ENCODE measurements at regions not wholly inside any gene's neighbourhood (a gene's known extent, or its start where the extent isn't known, plus 50 kb on each side); places are given as distances from the start of the nearest gene placed in this dataset.

DNA sequence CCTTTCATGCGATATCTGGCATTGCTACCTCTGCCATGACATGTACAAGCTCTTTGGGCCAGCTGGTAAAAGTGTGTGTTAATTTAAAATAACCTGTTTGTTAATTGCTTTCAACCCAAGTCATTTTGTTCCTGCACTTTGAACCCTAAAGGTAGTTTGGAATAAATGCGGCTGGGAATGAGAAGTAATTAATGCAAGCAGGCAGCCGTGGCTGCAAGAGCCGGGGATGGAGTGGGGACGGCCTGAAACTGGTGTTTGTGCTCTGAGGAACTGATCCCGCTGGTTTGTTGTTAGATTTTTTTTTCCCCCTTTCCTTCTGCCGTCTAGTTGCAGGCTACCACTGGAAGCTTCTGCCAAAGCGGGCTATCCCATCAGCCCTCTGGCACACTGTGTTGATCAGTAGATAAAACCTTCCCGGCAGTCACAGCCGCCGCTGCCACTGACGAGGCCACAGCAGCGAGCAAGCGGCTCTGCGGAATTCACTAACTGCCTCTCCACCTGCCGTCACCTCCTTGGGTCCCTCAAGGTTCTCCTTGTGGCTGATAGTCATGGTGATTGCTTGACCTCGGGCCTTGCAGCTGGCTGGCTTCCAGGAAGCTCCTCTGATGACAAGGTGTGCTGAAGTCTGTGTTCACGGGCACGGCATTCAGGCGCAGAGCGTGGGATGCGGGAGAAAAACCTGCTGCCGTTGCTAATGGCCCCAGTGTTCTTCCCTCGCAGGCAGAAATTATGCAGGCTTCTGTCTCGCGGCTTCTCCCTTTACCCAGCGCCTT lies 315.9 kb downstream of the TFAP2A start:
- no peak for TF ChIP-seq POLR2A (IDR thresholded peaks at IDR 0.05)
- TF ChIP-seq, protein P1, sequence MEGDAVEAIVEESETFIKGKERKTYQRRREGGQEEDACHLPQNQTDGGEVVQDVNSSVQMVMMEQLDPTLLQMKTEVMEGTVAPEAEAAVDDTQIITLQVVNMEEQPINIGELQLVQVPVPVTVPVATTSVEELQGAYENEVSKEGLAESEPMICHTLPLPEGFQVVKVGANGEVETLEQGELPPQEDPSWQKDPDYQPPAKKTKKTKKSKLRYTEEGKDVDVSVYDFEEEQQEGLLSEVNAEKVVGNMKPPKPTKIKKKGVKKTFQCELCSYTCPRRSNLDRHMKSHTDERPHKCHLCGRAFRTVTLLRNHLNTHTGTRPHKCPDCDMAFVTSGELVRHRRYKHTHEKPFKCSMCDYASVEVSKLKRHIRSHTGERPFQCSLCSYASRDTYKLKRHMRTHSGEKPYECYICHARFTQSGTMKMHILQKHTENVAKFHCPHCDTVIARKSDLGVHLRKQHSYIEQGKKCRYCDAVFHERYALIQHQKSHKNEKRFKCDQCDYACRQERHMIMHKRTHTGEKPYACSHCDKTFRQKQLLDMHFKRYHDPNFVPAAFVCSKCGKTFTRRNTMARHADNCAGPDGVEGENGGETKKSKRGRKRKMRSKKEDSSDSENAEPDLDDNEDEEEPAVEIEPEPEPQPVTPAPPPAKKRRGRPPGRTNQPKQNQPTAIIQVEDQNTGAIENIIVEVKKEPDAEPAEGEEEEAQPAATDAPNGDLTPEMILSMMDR (IDR thresholded peaks at IDR 0.05): no peak
- no peaks in the 10 kb centered on the region for H3K27me3 ChIP-seq
- H3K9me3 ChIP-seq (replicated peaks in 1 of 3): no peaks in the 10 kb centered on the region
- no peak overlapping the region for H3K4me3 ChIP-seq
- no peaks in the 10 kb centered on the region for H3K4me1 ChIP-seq (replicated peaks in 1 of 2)
- H3K27ac ChIP-seq: no peak overlapping the region
- intact Hi-C loops (cut with DNase I): no loop called here
- peak; percentile 14 to 67 (median 22) for DNase-seq
- 27 to 58% (median 48%) methylated on average over 26 to 27 of the region's 27 CpGs for WGBS, 4 donors
- no peaks in the 10 kb centered on the region for H3K36me3 ChIP-seq (replicated peaks in 1 of 2)

DNA sequence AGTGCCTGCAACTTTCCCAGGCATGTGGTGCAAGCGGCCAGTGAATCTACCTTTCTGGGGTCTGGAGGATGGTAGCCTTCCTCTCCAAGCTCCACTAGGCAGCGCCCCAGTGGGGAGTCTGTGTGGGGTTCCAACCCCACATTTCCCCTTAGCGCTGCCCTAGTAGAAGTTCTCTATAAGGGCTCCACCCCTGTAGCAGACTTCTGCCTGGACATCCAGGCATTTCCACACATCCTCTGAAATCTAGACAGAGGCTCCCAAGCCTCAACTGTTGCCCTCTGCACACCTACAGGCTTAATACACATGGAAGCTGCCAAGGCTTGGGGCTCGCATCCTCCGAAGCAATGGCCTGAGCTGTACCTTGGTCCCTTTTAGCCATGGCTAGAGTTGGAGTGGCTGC lies 321.6 kb downstream of the TFAP2A start:
- intact Hi-C loops (cut with DNase I): no loop called here
- no peak for DNase-seq
- no peak overlapping the region for H3K27ac ChIP-seq
- H3K4me3 ChIP-seq: no peak overlapping the region
- TF ChIP-seq, protein P1 (IDR thresholded peaks at IDR 0.05): no peak
- no peak for TF ChIP-seq POLR2A (IDR thresholded peaks at IDR 0.05)
- no peaks in the 10 kb centered on the region for H3K36me3 ChIP-seq (replicated peaks in 1 of 2)
- H3K9me3 ChIP-seq (replicated peaks in 1 of 3): no peaks in the 10 kb centered on the region
- WGBS, 4 donors: 83 to 91% (median 86%) methylated on average over 4 to 5 of the region's 5 CpGs
- H3K27me3 ChIP-seq: no peaks in the 10 kb centered on the region
- no peaks in the 10 kb centered on the region for H3K4me1 ChIP-seq (replicated peaks in 1 of 2)

DNA sequence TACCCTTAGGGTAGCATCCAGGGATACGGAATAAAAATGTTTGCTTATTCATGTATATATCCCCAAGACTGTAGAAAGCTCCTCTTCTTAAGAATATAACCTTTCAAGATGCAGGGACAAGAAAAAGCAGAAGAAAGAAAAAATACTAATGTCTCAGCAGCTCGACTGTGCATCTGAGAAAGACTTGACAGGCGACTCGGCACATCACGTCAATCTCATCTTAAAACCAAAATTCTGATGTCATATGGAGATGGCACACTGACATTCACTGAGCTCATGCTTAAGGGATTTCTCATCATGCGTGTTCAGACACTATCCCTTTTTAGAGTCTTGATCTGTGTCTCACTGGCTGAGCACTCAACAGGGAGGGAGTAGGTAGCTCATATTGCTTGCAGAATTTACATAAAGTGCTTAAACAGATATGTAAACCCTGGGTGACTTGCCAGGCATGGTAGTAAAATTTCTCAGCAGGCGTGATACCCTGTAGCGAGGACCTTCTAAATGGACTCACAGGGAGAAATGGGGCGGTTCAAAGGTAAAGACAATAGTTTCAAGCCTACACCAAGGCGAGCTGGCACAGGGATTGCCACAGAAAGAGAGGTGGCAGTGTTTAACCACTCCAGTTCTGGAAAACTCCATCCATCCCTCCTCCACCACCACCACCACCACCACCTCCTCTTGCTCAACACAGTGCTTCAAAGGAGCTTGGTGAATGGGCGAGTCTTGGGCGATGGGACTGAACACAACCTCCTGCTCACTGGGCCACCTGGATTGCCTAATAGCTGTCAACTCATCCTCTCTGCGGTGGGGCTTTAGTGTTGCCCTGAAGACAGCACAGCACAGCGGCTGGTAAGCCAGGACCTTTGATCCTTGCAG lies 330.5 kb downstream of the TFAP2A start:
- 70 to 78% (median 74%) methylated on average over 14 of the region's 14 CpGs for whole genome bisulfite sequencing, 4 donors
- TF ChIP-seq POLR2A (IDR thresholded peaks at IDR 0.05): no peak
- TF ChIP-seq, protein P1 (IDR thresholded peaks at IDR 0.05): no peak
- intact Hi-C loops (cut with DNase I): no loop called here

DNA sequence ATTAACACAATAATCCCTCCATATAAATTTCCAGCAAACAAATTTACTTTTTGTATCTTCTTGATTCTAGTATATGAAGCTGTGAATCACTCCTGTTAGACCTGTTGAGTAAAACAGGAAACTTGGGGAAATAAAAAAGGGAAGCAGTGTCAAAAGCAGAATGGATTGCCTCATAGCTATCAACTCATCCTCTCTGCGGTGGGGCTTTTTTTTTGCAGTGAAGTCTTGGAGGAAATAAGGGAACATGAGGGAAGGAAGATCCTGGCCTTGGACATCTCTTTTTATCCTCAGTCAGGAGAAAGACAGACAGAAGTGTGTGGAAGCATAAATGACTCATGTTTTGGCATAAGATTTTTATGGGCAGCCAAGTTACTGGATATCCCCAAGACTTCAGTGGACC lies 332.5 kb downstream of the TFAP2A start:
- Histone ChIP-seq H3K36me3 (replicated peaks in 1 of 2) (no peaks in the 10 kb centered on the region), H3K27ac (peak overlapping the region in 1 of 5 donors; percentile 40), H3K27me3 (no peaks in the 10 kb centered on the region), H3K4me3 (no peak overlapping the region), H3K9me3 (replicated peaks in 1 of 3) (no peaks in the 10 kb centered on the region), H3K4me1 (replicated peaks in 1 of 2) (no peaks in the 10 kb centered on the region)
- intact Hi-C loops (cut with DNase I): no loop called here
- TF ChIP-seq, protein P1 (IDR thresholded peaks at IDR 0.05): no peak
- TF ChIP-seq POLR2A (IDR thresholded peaks at IDR 0.05): no peak
- DNase-seq: no peak
- 24 to 48% (median 43%) methylated on average over 1 of the region's 1 CpG for WGBS, 4 donors

More for the DNA sequence above, 330.5 kb downstream of the TFAP2A start:
- H3K27ac ChIP-seq: no peak overlapping the region
- DNase-seq: no peak
- H3K9me3 ChIP-seq (replicated peaks in 1 of 3): no peaks in the 10 kb centered on the region
- no peaks in the 10 kb centered on the region for H3K4me1 ChIP-seq (replicated peaks in 1 of 2)
- no peak overlapping the region for H3K4me3 ChIP-seq
- H3K27me3 ChIP-seq: no peaks in the 10 kb centered on the region
- no peaks in the 10 kb centered on the region for H3K36me3 ChIP-seq (replicated peaks in 1 of 2)
